Activated CD8-positive, alpha-beta memory T cell treated with anti-CD3 and anti-CD28 coated beads, Interleukin-2, amount 50 U/mL, for 4 hours (primary cell): ENCODE measurements at regions not wholly inside any gene's neighbourhood (a gene's known extent, or its start where the extent isn't known, plus 50 kb on each side); places are given as distances from the start of the nearest gene placed in this dataset.
A peak's percentile ranks its signal among the peaks of the same experiment; 100 is the strongest.
"Not testable (repeated sequence)": the region's sequence is repeated elsewhere in the genome, so short reads cannot be mapped to it uniquely, and the experiment has no call there.

Experiments used
- DNase-seq: peaks from one replicate; pipeline ENCODE4 v3.0.0-alpha.2; 2020

- DNase-seq = not testable (repeated sequence)
These were observed 415.5 kb downstream of the FOXD4L4 start for GRCh38 chr9:66152406-66152805.

DNA sequence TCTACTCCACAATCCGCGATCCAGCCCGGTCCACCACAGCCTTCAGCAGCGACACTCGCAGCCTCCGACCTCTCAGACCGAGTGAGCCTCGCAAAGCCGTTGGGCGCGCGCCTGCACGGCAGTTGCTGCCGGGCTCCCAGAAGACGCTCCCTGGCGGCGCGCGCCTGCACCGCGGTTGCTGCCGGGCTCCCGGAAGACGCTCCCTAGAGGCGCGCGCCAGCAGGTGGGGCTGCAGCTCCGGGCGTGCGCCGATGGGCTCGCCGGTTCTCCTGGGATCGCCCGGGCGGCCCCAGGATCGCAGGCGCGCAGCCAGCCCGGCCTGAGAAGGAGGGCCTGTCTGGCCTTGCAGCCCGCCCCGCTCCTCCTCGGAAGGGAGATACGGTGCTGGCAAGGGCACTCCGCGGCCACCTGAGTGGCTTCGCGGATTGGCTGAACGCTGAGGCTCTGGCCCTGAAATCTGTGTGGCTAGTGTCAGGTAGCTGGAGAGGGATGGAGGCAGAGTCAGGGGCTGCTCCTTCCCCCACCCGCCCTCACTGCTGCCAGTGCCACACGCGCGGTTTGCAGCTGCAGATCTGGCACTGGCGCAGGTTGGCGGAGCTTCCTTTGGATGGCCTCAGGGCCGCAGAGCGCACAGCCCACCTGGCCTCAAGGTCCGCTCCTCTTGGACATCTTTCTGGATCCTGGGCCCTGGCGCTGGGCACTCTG lies 416.2 kb downstream of the FOXD4L4 start:
- DNase-seq = peak; percentile 18

DNA sequence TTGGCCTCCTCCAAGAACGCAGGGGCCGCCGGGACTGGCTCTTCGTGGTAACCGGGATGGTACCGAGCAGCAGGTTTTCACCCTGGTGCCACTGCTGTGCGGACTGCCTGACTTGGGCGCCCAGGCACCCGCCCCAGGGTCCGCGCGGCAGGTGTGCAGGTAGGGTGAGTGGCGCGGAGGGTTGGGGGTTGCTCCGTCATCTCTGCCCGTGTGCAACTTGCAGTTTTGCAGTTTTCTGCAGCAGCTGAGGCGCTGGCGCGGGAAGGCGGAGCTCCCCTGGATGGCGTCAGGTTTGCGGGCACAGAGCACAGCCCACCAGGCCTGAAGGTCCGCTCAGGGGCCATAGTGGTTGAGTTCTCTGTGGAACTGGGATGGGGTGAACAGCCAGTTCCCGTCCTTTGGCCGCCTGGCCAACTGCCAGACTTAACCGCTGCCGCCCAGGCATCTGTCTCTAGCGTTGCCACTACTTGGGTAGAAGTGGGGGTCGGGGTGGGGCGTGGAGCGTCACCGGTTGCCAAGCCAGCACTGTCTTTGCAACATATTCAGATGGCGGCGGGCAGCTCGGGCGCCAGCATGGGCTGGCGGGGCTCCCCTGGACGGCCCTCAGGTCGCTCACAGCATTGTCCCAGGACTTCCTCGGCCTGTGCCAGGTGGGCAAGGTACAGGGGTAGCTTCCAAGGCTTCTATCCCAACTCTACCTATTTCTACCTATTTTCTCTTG lies 417.2 kb downstream of the FOXD4L4 start:
- DNase-seq = peak; percentile 17

GRCh38 chr9:66182316-66182715 lies 445.4 kb downstream of the FOXD4L4 start:
- DNase-seq = not testable (repeated sequence)

DNA sequence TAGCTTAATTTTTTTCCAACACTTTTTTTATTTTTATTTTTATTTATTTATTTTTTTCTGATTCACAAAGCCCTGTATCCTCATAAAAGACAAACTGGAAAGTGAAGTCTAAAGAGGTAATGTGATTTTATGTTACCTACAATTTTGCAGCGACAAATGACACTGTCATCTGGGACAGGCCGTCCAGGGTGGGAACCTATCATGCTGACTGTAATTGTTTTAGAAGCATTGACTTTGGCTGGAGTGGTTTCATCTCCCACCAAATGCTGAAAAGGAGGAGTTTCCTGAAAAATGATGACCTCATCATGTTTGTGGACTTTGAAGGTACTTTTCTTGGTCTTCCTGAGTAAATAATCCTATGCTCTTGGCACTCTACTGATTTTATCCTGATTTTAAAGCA lies 446.7 kb downstream of the FOXD4L4 start:
- DNase-seq = not testable (repeated sequence)

DNA sequence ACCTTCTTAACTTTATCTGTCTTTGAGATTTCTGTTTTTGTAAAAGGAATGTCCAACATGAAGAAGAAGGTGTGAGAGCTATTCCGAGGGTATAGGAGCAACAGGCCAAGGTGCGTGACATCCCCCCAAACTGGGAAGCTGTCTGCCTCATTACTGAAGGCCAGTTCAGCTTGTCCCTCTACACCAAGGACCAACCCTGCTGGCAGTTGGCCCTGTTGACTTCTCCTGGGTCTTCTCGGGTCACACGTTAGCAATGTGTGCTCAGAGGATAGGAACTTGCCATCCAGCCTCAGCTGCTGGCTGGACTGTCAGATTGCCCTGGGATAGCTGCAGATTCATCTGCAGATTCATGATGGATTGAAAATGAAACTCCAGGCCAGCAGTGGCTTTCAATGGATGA lies 460.3 kb downstream of the FOXD4L4 start:
- not testable (repeated sequence) for DNase-seq

- DNase-seq = not testable (repeated sequence)
These were observed 461.5 kb downstream of the FOXD4L4 start for GRCh38 chr9:66198421-66198820.

DNA sequence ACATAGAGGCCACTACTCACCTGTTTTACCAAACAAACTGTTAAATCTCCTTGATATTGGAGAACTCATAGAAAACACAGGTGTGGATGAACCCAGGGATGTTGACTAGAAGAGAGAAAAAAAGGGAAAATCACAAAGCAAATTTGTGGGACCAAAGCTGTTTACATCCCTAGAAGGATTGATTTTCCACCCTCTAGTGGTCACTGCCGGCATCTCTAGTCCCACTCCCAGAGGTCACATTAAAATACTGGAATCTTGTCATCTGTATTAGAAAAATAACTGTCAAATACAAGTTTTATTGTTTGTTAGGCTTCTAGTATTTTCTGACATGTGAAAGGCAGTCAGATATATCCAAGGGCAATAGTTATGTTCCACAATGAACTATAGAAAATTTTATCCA lies 469.7 kb downstream of the FOXD4L4 start:
- DNase-seq = not testable (repeated sequence)

DNA sequence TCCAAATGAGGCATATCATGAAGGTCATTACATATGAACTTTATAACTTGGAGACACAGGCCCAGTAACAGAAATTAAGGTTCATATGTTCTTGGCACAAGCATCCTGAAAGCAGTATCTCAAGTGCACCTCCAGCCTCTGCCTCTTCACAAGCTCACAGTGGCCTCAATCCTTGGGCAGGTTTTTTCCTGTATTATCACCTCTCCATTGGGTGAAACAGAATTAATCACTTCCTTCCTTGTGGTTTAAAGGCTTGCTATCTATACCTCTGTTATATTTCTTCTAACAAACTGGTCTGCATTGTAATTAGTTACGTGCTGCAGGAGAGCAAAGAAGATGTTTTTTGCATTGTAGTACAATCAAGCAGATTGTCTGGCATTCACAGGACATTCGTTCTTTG lies 471.0 kb downstream of the FOXD4L4 start:
- not testable (repeated sequence) for DNase-seq

DNA sequence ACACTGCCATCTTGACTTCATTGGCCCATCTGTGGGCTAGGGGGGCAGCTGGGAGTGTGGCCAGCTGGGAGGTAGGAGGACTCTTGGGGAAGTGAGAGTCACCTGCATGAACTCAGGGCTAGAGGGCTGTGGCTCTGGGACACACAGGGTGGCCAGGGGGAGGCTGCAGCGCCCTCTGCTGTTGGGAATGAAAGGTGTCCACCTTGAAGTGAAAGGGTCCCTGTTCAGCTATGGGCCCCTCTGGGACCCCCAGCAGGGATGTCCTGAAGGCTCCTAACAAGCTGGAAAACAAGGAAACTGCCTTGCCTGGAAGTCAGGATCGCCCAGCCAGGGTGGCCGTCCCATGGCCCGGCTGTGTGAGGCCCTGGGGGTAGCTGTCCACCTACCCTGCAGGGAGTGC lies 507.8 kb downstream of the FOXD4L4 start:
- not testable (repeated sequence) for DNase-seq

DNA sequence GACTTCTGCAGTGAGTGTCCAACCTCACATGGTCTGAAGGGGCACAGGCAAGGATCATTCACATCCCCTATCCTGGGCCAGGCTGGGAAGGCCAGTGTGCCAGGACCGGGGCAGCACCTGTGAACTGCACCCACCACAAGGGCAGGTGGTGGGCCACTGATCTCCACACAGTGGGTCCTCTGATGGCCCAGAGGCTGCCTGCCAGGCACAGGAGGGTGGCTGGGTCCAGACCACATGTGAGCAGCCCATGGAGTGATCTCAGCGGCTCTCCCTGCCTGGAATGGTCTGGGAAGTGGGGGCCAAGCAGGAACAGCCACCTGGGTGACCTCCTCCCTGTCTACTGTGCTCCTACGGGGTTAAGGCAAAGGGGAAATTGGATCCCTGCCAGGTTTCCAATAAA lies 508.5 kb downstream of the FOXD4L4 start:
- not testable (repeated sequence) for DNase-seq

- not testable (repeated sequence) for DNase-seq
These were observed 520.6 kb downstream of the FOXD4L4 start for GRCh38 chr9:66257581-66257980.

DNA sequence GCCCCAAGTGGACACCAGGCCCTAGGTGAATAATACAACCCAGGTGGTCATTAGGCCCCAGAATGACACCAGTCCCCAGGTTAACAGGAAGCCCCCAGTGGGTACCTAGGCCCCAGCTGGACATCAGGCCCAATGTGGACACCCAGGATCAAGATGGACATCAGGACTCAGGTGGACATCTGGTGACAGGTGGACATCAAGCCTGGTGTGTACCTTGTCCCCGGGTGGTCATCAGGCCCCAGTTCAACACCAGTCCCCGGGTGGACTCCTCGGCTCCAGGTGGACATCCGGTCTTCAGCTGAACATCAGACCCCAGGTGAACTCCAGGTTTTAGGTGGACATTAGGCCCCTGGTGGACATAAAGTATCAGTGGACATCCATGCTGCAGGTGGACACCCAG lies 524.6 kb downstream of the FOXD4L4 start:
- not testable (repeated sequence) for DNase-seq

DNA sequence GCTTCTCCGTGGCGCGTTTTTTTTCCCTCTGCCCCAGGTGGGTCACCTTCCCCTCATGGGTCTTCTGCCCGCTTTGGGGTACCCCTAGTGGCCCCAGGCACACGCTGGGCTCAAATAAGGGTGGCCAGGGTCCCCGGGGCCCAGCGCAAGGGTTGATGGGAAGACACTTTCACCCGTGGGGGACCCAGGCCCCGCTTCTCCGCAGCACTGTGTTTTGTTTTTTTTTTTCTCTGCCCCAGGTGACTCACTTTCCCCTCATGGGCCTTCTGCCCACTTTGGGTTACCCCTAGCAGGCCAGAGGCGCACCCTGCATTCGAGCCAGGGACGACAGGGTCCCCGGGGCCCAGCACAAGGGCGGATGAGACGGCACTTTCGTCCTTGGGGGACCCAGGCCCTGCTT lies 526.7 kb downstream of the FOXD4L4 start:
- DNase-seq = not testable (repeated sequence)

- not testable (repeated sequence) for DNase-seq
These were observed 527.8 kb downstream of the FOXD4L4 start for GRCh38 chr9:66264786-66265185.

GRCh38 chr9:66266202-66266601 lies 529.3 kb downstream of the FOXD4L4 start:
- not testable (repeated sequence) for DNase-seq

DNA sequence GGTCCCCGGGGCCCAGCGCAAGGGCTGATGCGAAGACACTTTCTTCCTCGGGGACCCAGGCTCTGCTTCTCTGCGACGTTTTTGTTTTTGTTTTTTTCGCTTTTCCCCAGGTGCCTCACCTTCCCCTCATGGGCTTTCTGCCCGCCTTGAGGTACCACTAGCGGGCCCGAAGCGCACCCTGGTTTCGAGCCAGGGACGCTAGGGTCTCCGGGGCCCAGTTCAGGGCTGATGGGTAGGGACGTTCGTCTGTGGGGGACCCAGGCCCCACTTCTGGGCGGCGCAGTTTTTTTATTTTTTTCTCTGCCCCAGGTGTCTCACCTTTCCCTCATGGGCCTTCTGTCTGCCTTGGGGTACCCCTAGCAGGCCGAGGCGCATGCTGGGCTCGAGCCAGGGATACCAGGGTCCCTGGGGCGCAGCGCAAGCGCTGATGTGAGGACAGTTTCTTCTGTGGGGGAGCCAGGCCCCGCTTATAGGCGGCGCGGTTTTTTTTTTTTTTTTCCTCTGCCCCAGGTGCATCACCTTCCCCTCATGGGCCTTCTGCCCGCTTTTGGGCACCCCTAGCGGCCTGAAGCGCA lies 530.0 kb downstream of the FOXD4L4 start:
- not testable (repeated sequence) for DNase-seq

DNA sequence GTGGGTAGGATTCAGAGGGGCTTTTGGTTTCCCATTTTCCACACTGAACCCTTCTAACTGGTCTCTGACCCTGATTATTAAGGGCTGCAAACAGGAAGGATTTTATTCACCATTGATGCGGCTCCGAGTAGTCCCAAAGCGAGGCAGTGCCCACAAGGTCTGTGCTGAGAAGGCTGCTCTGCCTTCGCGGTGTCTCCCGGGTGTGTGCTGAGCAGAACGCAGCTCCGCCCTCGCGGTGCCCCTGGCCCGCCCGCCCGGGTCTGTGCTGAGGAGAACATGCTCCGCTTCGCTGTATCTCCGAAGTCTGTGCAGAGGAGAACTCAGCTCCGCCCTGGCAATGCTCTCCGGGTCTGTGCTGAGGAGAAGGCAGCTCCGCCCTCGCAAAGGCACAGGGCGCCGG lies 530.7 kb downstream of the FOXD4L4 start:
- not testable (repeated sequence) for DNase-seq

GRCh38 chr9:66269024-66269423 lies 532.1 kb downstream of the FOXD4L4 start:
- not testable (repeated sequence) for DNase-seq

DNA sequence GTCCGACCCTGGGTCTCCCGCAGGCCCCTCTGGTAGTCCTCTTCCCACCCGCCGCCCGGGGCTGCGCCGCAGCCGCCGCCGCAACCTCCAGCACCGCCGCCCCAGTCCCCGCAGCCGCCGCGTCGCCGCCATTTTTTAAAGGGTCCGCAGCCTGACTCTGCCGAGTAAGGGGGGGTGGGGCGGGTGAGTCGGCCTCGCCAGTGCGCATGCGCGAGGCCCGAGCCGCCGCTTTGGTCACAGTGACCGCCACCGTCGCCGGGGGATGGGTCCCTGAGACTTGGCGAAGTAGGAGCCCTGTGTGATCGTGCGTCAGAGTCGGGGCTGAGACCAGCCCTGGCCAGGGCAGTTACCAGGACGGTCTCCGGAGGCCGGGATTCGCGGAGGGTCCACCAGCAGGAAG lies 532.8 kb downstream of the FOXD4L4 start:
- DNase-seq = peak; percentile 70

GRCh38 chr9:66278809-66279208 lies 541.9 kb downstream of the FOXD4L4 start:
- not testable (repeated sequence) for DNase-seq
